ENCODE measurements at regions not wholly inside any gene's neighbourhood (a gene's known extent, or its start where the extent isn't known, plus 50 kb on each side); places are given as distances from the start of the nearest gene placed in this dataset.

GRCh38 chr11:28461338-28461737 is 353.1 kb downstream of the METTL15 start:
- no peak overlapping the region for H3K9ac ChIP-seq (ENCODE audit: low read depth, low read length)
- H3K4me3 ChIP-seq (ENCODE audit: low read depth, low read length) = no peak overlapping the region

GRCh38 chr11:28460348-28460747 is 352.2 kb downstream of the METTL15 start:
- Histone ChIP-seq H3K9me3 (ENCODE audit: control insufficient read depth, insufficient read depth, low read length) (no peaks in the 10 kb centered on the region), H3K27me3 (ENCODE audit: control insufficient read depth, insufficient read depth, low read length) (no peaks in the 10 kb centered on the region), H3K9ac (ENCODE audit: low read depth, low read length) (no peak overlapping the region), H3K4me1 (ENCODE audit: control insufficient read depth, insufficient read depth, low read length) (no peaks in the 10 kb centered on the region), H3K36me3 (ENCODE audit: control insufficient read depth, insufficient read depth, low read length) (no peaks in the 10 kb centered on the region), H3K4me3 (ENCODE audit: low read depth, low read length) (no peak overlapping the region)

More at GRCh38 chr11:28461338-28461737, 353.1 kb downstream of the METTL15 start:
- no peaks in the 10 kb centered on the region for H3K27me3 ChIP-seq (ENCODE audit: control insufficient read depth, insufficient read depth, low read length)
- no peaks in the 10 kb centered on the region for H3K9me3 ChIP-seq (ENCODE audit: control insufficient read depth, insufficient read depth, low read length)
- H3K4me1 ChIP-seq (ENCODE audit: control insufficient read depth, insufficient read depth, low read length) = no peaks in the 10 kb centered on the region
- no peaks in the 10 kb centered on the region for H3K36me3 ChIP-seq (ENCODE audit: control insufficient read depth, insufficient read depth, low read length)

GRCh38 chr11:28459912-28460311 is 351.7 kb downstream of the METTL15 start:
- H3K27me3 ChIP-seq (ENCODE audit: control insufficient read depth, insufficient read depth, low read length) = no peaks in the 10 kb centered on the region
- no peak overlapping the region for H3K9ac ChIP-seq (ENCODE audit: low read depth, low read length)
- H3K4me1 ChIP-seq (ENCODE audit: control insufficient read depth, insufficient read depth, low read length) = no peaks in the 10 kb centered on the region
- no peaks in the 10 kb centered on the region for H3K9me3 ChIP-seq (ENCODE audit: control insufficient read depth, insufficient read depth, low read length)
- H3K4me3 ChIP-seq (ENCODE audit: low read depth, low read length) = no peak overlapping the region
- H3K36me3 ChIP-seq (ENCODE audit: control insufficient read depth, insufficient read depth, low read length) = no peaks in the 10 kb centered on the region

- no peak overlapping the region for H3K4me3 ChIP-seq (ENCODE audit: low read depth, low read length)
- H3K36me3 ChIP-seq (ENCODE audit: control insufficient read depth, insufficient read depth, low read length) = no peaks in the 10 kb centered on the region
- no peaks in the 10 kb centered on the region for H3K4me1 ChIP-seq (ENCODE audit: control insufficient read depth, insufficient read depth, low read length)
- no peaks in the 10 kb centered on the region for H3K27me3 ChIP-seq (ENCODE audit: control insufficient read depth, insufficient read depth, low read length)
- no peak overlapping the region for H3K9ac ChIP-seq (ENCODE audit: low read depth, low read length)
- no peaks in the 10 kb centered on the region for H3K9me3 ChIP-seq (ENCODE audit: control insufficient read depth, insufficient read depth, low read length)
These were observed 349.4 kb downstream of the METTL15 start for GRCh38 chr11:28457481-28458065.

- Histone ChIP-seq H3K4me3 (ENCODE audit: low read depth, low read length) (no peak overlapping the region), H3K27me3 (ENCODE audit: control insufficient read depth, insufficient read depth, low read length) (no peaks in the 10 kb centered on the region), H3K36me3 (ENCODE audit: control insufficient read depth, insufficient read depth, low read length) (no peaks in the 10 kb centered on the region), H3K4me1 (ENCODE audit: control insufficient read depth, insufficient read depth, low read length) (no peaks in the 10 kb centered on the region), H3K9me3 (ENCODE audit: control insufficient read depth, insufficient read depth, low read length) (no peaks in the 10 kb centered on the region), H3K9ac (ENCODE audit: low read depth, low read length) (no peak overlapping the region)
These were observed 340.0 kb downstream of the METTL15 start for GRCh38 chr11:28448186-28448585.

- no peak overlapping the region for H3K9ac ChIP-seq (ENCODE audit: low read depth, low read length)
- H3K9me3 ChIP-seq (ENCODE audit: control insufficient read depth, insufficient read depth, low read length) = no peaks in the 10 kb centered on the region
- H3K36me3 ChIP-seq (ENCODE audit: control insufficient read depth, insufficient read depth, low read length) = no peaks in the 10 kb centered on the region
- H3K4me1 ChIP-seq (ENCODE audit: control insufficient read depth, insufficient read depth, low read length) = no peaks in the 10 kb centered on the region
- no peaks in the 10 kb centered on the region for H3K27me3 ChIP-seq (ENCODE audit: control insufficient read depth, insufficient read depth, low read length)
- H3K4me3 ChIP-seq (ENCODE audit: low read depth, low read length) = no peak overlapping the region
These were observed 339.0 kb downstream of the METTL15 start for GRCh38 chr11:28447226-28447625.

GRCh38 chr11:28442131-28442530 is 333.9 kb downstream of the METTL15 start:
- Histone ChIP-seq H3K9me3 (ENCODE audit: control insufficient read depth, insufficient read depth, low read length) (no peaks in the 10 kb centered on the region), H3K4me1 (ENCODE audit: control insufficient read depth, insufficient read depth, low read length) (no peaks in the 10 kb centered on the region), H3K27me3 (ENCODE audit: control insufficient read depth, insufficient read depth, low read length) (no peaks in the 10 kb centered on the region), H3K4me3 (ENCODE audit: low read depth, low read length) (no peak overlapping the region), H3K9ac (ENCODE audit: low read depth, low read length) (no peak overlapping the region), H3K36me3 (ENCODE audit: control insufficient read depth, insufficient read depth, low read length) (no peaks in the 10 kb centered on the region)

- Histone ChIP-seq H3K27me3 (ENCODE audit: control insufficient read depth, insufficient read depth, low read length) (no peaks in the 10 kb centered on the region), H3K9me3 (ENCODE audit: control insufficient read depth, insufficient read depth, low read length) (no peaks in the 10 kb centered on the region), H3K9ac (ENCODE audit: low read depth, low read length) (no peak overlapping the region), H3K4me3 (ENCODE audit: low read depth, low read length) (no peak overlapping the region), H3K4me1 (ENCODE audit: control insufficient read depth, insufficient read depth, low read length) (no peaks in the 10 kb centered on the region), H3K36me3 (ENCODE audit: control insufficient read depth, insufficient read depth, low read length) (no peaks in the 10 kb centered on the region)
These were observed 331.2 kb downstream of the METTL15 start for GRCh38 chr11:28439403-28439802.

- H3K4me3 ChIP-seq (ENCODE audit: low read depth, low read length) = no peak overlapping the region
- no peaks in the 10 kb centered on the region for H3K36me3 ChIP-seq (ENCODE audit: control insufficient read depth, insufficient read depth, low read length)
- H3K4me1 ChIP-seq (ENCODE audit: control insufficient read depth, insufficient read depth, low read length) = no peaks in the 10 kb centered on the region
- H3K27me3 ChIP-seq (ENCODE audit: control insufficient read depth, insufficient read depth, low read length) = no peaks in the 10 kb centered on the region
- no peak overlapping the region for H3K9ac ChIP-seq (ENCODE audit: low read depth, low read length)
- no peaks in the 10 kb centered on the region for H3K9me3 ChIP-seq (ENCODE audit: control insufficient read depth, insufficient read depth, low read length)
These were observed 311.9 kb downstream of the METTL15 start for GRCh38 chr11:28420099-28420498.

- Histone ChIP-seq H3K9ac (ENCODE audit: low read depth, low read length) (no peak overlapping the region), H3K36me3 (ENCODE audit: control insufficient read depth, insufficient read depth, low read length) (no peaks in the 10 kb centered on the region), H3K4me3 (ENCODE audit: low read depth, low read length) (no peak overlapping the region), H3K9me3 (ENCODE audit: control insufficient read depth, insufficient read depth, low read length) (no peaks in the 10 kb centered on the region), H3K4me1 (ENCODE audit: control insufficient read depth, insufficient read depth, low read length) (no peaks in the 10 kb centered on the region), H3K27me3 (ENCODE audit: control insufficient read depth, insufficient read depth, low read length) (no peaks in the 10 kb centered on the region)
These were observed 309.6 kb downstream of the METTL15 start for GRCh38 chr11:28417601-28418323.

- Histone ChIP-seq H3K4me3 (ENCODE audit: low read depth, low read length) (no peak overlapping the region), H3K36me3 (ENCODE audit: control insufficient read depth, insufficient read depth, low read length) (no peaks in the 10 kb centered on the region), H3K9ac (ENCODE audit: low read depth, low read length) (no peak overlapping the region), H3K4me1 (ENCODE audit: control insufficient read depth, insufficient read depth, low read length) (no peaks in the 10 kb centered on the region), H3K9me3 (ENCODE audit: control insufficient read depth, insufficient read depth, low read length) (no peaks in the 10 kb centered on the region), H3K27me3 (ENCODE audit: control insufficient read depth, insufficient read depth, low read length) (no peaks in the 10 kb centered on the region)
These were observed 303.8 kb downstream of the METTL15 start for GRCh38 chr11:28412029-28412428.

GRCh38 chr11:28401446-28401845 is 293.3 kb downstream of the METTL15 start:
- H3K9me3 ChIP-seq (ENCODE audit: control insufficient read depth, insufficient read depth, low read length) = no peaks in the 10 kb centered on the region
- H3K27me3 ChIP-seq (ENCODE audit: control insufficient read depth, insufficient read depth, low read length) = no peaks in the 10 kb centered on the region
- no peak overlapping the region for H3K9ac ChIP-seq (ENCODE audit: low read depth, low read length)
- no peaks in the 10 kb centered on the region for H3K36me3 ChIP-seq (ENCODE audit: control insufficient read depth, insufficient read depth, low read length)
- H3K4me1 ChIP-seq (ENCODE audit: control insufficient read depth, insufficient read depth, low read length) = no peaks in the 10 kb centered on the region
- H3K4me3 ChIP-seq (ENCODE audit: low read depth, low read length) = no peak overlapping the region

All from iPS-15b (cell line).